ENCODE measurements at regions not wholly inside any gene's neighbourhood (a gene's known extent, or its start where the extent isn't known, plus 50 kb on each side); places are given as distances from the start of the nearest gene placed in this dataset.

DNA sequence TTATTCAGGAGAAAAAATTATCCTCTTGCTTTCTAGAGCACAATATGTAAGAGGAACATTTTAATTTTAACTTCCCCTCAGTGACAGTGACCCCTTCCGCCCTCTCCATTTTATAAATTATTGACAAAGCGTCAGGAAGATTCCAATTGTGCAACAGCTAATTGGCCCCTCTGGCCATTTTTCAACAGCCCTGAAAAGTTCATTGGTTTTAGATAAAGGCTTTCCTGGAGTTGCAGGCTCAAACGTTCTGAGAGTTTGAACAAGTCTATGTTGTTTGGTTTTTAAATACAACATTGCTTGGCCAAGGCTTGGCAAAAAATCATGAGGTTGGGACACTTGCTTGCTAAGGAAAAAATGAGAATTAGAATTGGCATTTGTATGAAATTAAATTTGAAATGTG, 422.2 kb upstream of the ANKRD30A start:
- no peak for DNase-seq (ENCODE audit: low spot score in 2 of 2)
- no peak for TF ChIP-seq POLR2A (IDR thresholded peaks at IDR 0.05)
- TF ChIP-seq, protein P1, sequence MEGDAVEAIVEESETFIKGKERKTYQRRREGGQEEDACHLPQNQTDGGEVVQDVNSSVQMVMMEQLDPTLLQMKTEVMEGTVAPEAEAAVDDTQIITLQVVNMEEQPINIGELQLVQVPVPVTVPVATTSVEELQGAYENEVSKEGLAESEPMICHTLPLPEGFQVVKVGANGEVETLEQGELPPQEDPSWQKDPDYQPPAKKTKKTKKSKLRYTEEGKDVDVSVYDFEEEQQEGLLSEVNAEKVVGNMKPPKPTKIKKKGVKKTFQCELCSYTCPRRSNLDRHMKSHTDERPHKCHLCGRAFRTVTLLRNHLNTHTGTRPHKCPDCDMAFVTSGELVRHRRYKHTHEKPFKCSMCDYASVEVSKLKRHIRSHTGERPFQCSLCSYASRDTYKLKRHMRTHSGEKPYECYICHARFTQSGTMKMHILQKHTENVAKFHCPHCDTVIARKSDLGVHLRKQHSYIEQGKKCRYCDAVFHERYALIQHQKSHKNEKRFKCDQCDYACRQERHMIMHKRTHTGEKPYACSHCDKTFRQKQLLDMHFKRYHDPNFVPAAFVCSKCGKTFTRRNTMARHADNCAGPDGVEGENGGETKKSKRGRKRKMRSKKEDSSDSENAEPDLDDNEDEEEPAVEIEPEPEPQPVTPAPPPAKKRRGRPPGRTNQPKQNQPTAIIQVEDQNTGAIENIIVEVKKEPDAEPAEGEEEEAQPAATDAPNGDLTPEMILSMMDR (IDR thresholded peaks at IDR 0.05), result no peak
- WGBS, 2 donors, result 32 to 38% methylated on average over 3 of the region's 3 CpGs
- no peak overlapping the region for H3K4me3 ChIP-seq (ENCODE audit: low read depth, poor library complexity, severe bottlenecking)
- intact Hi-C loops (cut with DNase I; ENCODE audit: low total_unique reads), result no loop called here

DNA sequence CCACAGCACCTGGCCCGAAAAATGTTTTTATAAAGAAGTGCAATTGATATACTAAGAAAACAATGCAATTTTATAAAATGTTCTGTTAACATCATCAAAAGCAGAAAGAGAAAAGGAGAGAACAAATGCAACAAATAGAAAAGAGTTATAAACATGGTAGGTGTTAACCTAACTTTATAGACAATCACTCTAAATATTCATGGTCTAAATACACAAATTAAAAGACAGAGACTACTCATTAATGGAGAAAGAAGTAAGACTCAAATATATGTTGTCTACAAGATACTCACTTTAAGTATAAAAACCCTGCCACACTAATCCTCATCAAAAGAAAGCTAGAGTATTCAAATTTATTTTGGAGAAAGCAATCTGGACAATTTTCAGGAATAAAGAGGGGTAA, 425.3 kb upstream of the ANKRD30A start:
- no peak overlapping the region for H3K4me3 ChIP-seq (ENCODE audit: low read depth, poor library complexity, severe bottlenecking)
- TF ChIP-seq POLR2A (IDR thresholded peaks at IDR 0.05), result no peak
- TF ChIP-seq, protein P1 (IDR thresholded peaks at IDR 0.05), result no peak
- 77 to 89% methylated on average over 1 of the region's 1 CpG for WGBS, 2 donors
- intact Hi-C loops (cut with DNase I; ENCODE audit: low total_unique reads), result no loop called here
- no peak for DNase-seq (ENCODE audit: low spot score in 2 of 2)

DNA sequence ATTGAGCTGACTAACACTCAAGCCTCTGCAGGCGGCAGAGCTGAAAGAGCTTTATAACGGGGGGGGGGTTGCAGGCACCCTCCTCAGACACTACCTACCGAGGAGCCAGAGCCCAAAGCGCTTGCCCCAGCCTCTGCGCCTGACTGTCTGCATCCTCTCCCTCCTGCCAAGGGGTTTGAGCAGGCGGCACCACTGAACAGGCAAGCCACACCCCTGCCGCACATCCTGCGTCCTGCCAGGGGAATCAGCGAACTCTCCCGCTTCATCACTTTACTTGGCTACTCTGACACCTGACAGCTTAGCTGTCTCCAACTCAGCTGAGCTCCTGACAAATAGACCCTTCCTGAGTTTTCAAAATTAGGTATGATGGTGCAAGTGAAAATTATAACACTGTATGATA, 432.6 kb upstream of the ANKRD30A start:
- intact Hi-C loops (cut with DNase I; ENCODE audit: low total_unique reads), result no loop called here
- WGBS, 2 donors, result 77 to 79% methylated on average over 10 of the region's 10 CpGs
- H3K4me3 ChIP-seq (ENCODE audit: low read depth, poor library complexity, severe bottlenecking), result no peak overlapping the region
- TF ChIP-seq, protein P1 (IDR thresholded peaks at IDR 0.05), result no peak
- DNase-seq (ENCODE audit: low spot score in 2 of 2), result no peak

DNA sequence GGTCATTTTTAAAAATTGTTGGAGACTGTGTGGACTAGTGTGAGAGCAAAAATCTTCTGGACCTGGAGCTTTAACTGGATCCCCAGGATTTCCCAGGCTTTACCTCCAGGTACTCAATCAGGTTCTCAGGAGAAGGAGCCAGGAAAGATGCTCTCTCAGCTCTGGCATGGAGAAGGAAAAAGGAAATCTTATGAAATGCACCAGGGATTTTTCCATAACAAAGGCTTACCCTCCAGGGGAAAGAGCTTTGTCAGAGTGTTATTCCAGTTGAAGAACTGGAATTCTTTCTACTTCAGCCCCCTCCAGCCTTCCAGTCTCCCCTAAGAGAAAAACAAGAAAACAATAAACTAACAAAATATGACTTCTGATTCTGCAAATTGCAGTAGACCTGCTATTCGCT, 436.7 kb upstream of the ANKRD30A start:
- no peak overlapping the region for H3K4me3 ChIP-seq (ENCODE audit: low read depth, poor library complexity, severe bottlenecking)
- WGBS, 2 donors, result 77 to 90% methylated on average over 1 of the region's 1 CpG
- intact Hi-C loops (cut with DNase I; ENCODE audit: low total_unique reads), result no loop called here
- no peak for TF ChIP-seq POLR2A (IDR thresholded peaks at IDR 0.05)
- TF ChIP-seq, protein P1 (IDR thresholded peaks at IDR 0.05), result no peak
- DNase-seq (ENCODE audit: low spot score in 2 of 2), result no peak

DNA sequence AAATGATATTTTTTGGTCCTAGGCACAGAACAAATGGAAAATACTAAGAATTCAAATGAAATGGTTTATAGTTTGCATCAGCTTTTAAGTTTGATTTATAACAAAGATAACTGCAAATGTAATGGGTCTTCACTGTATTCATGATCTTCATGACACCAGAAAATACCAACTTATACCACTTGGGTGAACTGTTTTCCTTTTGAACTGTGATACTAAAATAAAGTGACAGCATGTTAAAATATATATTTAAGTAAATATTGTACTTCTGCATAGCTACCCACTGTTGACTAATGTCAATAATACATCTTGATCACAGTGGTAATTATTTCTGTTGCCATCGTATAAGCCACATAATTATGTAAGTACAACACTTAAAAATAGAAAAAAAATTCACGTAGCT, 442.0 kb upstream of the ANKRD30A start:
- 28 to 53% methylated on average over 2 of the region's 2 CpGs for WGBS, 2 donors
- intact Hi-C loops (cut with DNase I; ENCODE audit: low total_unique reads), result no loop called here
- TF ChIP-seq POLR2A (IDR thresholded peaks at IDR 0.05), result no peak
- TF ChIP-seq, protein P1 (IDR thresholded peaks at IDR 0.05), result no peak

DNA sequence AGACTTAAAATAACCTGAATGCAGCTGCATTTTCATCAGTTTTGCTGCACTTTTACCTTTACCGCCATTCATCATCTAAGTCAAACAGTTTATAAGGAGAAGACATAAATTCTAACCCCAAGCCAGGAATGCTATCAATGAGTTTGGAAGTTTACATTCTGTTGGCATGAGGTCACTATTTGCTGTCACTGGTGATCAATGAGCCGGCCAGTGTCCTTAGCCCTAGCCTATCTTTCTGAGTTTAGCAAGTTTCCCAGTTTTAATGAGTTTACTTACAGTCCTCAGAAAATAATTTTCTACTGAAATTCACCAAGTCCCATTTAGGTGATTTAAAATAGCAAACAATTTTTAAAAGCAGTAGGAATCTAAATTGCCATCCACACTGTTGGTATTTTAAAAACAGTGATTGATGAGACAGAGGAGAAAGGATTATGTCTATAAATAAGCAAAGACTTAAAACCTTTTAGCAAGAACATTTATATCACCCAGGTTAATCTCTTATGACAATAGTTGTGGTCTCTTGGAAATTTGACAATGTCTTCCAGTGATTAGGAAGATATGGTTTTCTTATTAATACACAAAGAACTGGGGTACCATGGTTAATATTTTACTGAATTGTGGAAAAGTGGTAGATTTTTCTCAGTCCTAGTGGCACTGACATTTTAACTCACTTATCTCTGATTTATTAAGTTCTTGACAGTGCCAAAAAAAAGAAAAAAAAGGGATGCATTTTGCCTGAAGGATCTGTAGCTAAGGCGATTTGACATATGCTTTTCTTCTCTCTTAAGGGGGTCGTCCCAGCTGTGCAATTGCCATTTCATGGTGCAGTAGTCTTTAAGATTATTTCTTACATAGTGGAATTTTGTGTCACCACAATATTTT, 443.4 kb upstream of the ANKRD30A start:
- H3K4me3 ChIP-seq (ENCODE audit: low read depth, poor library complexity, severe bottlenecking), result no peak overlapping the region
- DNase-seq (ENCODE audit: low spot score in 2 of 2), result no peak
- 55 to 60% methylated on average over 4 of the region's 4 CpGs for WGBS, 2 donors
- intact Hi-C loops (cut with DNase I; ENCODE audit: low total_unique reads), result no loop called here
- TF ChIP-seq, protein P1 (IDR thresholded peaks at IDR 0.05), result no peak
- TF ChIP-seq POLR2A (IDR thresholded peaks at IDR 0.05), result no peak

More for the DNA sequence above, 442.0 kb upstream of the ANKRD30A start:
- no peak overlapping the region for H3K4me3 ChIP-seq (ENCODE audit: low read depth, poor library complexity, severe bottlenecking)
- DNase-seq (ENCODE audit: low spot score in 2 of 2), result no peak

Data from lower leg skin (tissue), 4 donors.